Epithelial cell of esophagus (primary cell): ENCODE measurements at regions not wholly inside any gene's neighbourhood (a gene's known extent, or its start where the extent isn't known, plus 50 kb on each side); places are given as distances from the start of the nearest gene placed in this dataset.
A peak's percentile ranks its signal among the peaks of the same experiment; 100 is the strongest.
"Not testable (repeated sequence)": the region's sequence is repeated elsewhere in the genome, so short reads cannot be mapped to it uniquely, and the experiment has no call there.

Source experiments
- DNase-seq: peaks from one replicate; pipeline ENCODE4 v3.0.0; 2010; ENCODE audit warnings: low read depth
- H3K4me3 ChIP-seq: 2 replicates; pipeline ENCODE4 v1.5.1; 2011; ENCODE audit warnings: mild to moderate bottlenecking, low read length, control low read depth
- CTCF ChIP-seq: IDR thresholded peaks from 2 replicates; pipeline ENCODE4 v1.5.1; 2011; ENCODE audit warnings: low read depth, mild to moderate bottlenecking, low read length, control low read depth, inconsistent platforms; ENCODE audit not compliant: insufficient read depth; ENCODE audit errors: missing control alignments

GRCh38 chr12:37666069-37666781 lies 650.3 kb upstream of the ALG10B start:
- no peak overlapping the region for H3K4me3 ChIP-seq
- no peak for TF ChIP-seq CTCF
- DNase-seq = no peak

GRCh38 chr12:37668557-37668956 lies 648.0 kb upstream of the ALG10B start:
- not testable (repeated sequence) for DNase-seq, H3K4me3 ChIP-seq

- TF ChIP-seq CTCF = no peak
- DNase-seq = peak; percentile 10
- H3K4me3 ChIP-seq = no peak overlapping the region
Observed at GRCh38 chr12:37672655-37673260, 643.8 kb upstream of the ALG10B start.

GRCh38 chr12:37720846-37721245 lies 595.7 kb upstream of the ALG10B start:
- TF ChIP-seq CTCF = no peak
- H3K4me3 ChIP-seq = no peak overlapping the region
- no peak for DNase-seq

GRCh38 chr12:37733856-37734255 lies 582.7 kb upstream of the ALG10B start:
- H3K4me3 ChIP-seq = no peak overlapping the region
- TF ChIP-seq CTCF = no peak
- DNase-seq = no peak
